DND-41 (cell line): ENCODE measurements at regions not wholly inside any gene's neighbourhood (a gene's known extent, or its start where the extent isn't known, plus 50 kb on each side); places are given as distances from the start of the nearest gene placed in this dataset.

ENCODE experiments used
- EZH2 ChIP-seq: IDR thresholded peaks from 3 replicates; pipeline ENCODE4 v1.6.1; 2012; ENCODE audit warnings: borderline replicate concordance, low read depth, mild to moderate bottlenecking, moderate library complexity, low read length, inconsistent platforms; ENCODE audit not compliant: severe bottlenecking
- TF ChIP-seq, protein P1 (sequence below): IDR thresholded peaks from 2 replicates; pipeline ENCODE4 v1.5.1; 2012; ENCODE audit warnings: borderline replicate concordance, low read length, moderate library complexity, mild to moderate bottlenecking; ENCODE audit not compliant: poor library complexity, severe bottlenecking; ENCODE audit errors: extremely low read depth

DNA sequence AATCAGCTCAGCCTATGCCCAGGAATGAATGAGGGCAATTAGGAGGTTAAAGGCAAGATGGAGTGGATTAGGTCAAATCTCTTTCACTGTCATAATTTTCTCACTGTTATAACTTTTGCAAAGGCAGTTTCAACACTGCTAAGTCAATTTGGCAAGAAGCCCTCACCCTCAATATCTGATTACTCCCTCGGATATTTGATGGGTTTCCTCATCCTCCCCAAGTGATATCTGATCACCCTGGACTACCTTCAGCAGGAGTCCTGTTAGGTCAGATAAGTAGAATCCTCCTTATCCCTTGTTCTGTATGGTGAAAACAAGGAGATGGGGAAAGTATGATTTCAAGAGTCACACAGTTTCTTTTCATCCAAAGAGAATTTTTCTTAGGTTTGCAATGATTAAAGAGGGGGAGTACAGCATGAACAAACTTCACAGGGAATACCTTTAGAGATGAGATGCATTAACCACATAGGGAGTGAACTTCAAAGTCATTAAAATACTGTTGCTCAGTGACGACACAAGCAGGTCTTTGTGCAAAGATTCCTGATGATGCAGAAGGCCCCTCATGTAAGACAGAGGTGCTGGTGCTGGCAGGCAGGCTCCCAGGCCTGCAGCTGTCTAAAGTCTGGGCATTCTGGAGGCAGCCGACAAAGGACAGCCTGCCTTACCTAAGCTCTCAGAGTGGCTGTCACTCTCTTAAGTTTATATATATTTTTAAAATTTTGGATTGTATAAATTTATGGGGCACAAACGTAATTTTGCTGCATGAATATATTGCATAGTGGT lies 75.4 kb upstream of the POM121L12 start:
- TF ChIP-seq, protein P1, sequence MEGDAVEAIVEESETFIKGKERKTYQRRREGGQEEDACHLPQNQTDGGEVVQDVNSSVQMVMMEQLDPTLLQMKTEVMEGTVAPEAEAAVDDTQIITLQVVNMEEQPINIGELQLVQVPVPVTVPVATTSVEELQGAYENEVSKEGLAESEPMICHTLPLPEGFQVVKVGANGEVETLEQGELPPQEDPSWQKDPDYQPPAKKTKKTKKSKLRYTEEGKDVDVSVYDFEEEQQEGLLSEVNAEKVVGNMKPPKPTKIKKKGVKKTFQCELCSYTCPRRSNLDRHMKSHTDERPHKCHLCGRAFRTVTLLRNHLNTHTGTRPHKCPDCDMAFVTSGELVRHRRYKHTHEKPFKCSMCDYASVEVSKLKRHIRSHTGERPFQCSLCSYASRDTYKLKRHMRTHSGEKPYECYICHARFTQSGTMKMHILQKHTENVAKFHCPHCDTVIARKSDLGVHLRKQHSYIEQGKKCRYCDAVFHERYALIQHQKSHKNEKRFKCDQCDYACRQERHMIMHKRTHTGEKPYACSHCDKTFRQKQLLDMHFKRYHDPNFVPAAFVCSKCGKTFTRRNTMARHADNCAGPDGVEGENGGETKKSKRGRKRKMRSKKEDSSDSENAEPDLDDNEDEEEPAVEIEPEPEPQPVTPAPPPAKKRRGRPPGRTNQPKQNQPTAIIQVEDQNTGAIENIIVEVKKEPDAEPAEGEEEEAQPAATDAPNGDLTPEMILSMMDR = no peak
- no peak for TF ChIP-seq EZH2
